ENCODE measurements at regions not wholly inside any gene's neighbourhood (a gene's known extent, or its start where the extent isn't known, plus 50 kb on each side); places are given as distances from the start of the nearest gene placed in this dataset.

DNA sequence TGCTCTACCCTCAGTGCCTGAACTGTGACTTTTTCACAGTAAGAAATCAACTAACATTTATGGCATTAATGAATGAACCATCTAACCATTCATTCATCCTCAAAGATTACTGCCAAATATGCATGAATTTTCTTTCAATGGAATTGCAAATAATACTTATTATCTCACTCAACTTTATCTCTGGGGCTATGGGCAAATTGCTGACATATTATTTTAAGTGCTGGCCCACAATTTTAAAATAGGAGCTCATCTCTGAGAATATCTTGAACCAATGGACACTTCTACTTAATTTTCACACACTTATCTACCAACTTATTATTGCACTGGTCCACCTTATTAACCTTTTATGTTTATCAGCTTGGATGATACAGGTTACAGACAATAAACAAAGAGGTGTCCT, 182.8 kb downstream of the RBM43 start:
- Histone ChIP-seq H4K20me1 (ENCODE audit: insufficient read depth, low read length) (no peaks in the 10 kb centered on the region), H3K4me2 (ENCODE audit: low read depth, low read length) (no peak overlapping the region), H3K9me2 (replicated peaks; ENCODE audit: insufficient read depth, low read length) (no peaks in the 10 kb centered on the region), H3K27ac (ENCODE audit: low read length) (no peak overlapping the region), H3K79me2 (ENCODE audit: low read length) (no peaks in the 10 kb centered on the region), H2AFZ (ENCODE audit: low read length) (no peak overlapping the region), H3K4me1 (ENCODE audit: low read length) (no peaks in the 10 kb centered on the region), H3K27me3 (replicated peaks; ENCODE audit: insufficient read depth, low read length) (no peaks in the 10 kb centered on the region), H3K9ac (ENCODE audit: low read length) (no peak overlapping the region), H3K4me3 (ENCODE audit: low read length) (no peak overlapping the region), H3K36me3 (replicated peaks; ENCODE audit: insufficient read depth, low read length) (no peaks in the 10 kb centered on the region), H3F3A (ENCODE audit: insufficient read depth, low read length) (no peaks in the 10 kb centered on the region), H3K9me3 (replicated peaks; ENCODE audit: insufficient read depth, low read length) (no peaks in the 10 kb centered on the region)
- no peak for DNase-seq
- TF ChIP-seq EZH2phosphoT487 (IDR thresholded peaks at IDR 0.05; ENCODE audit: low read length) (no peak), EZH2 (optimal IDR thresholded peaks at IDR 0.05; ENCODE audit: low read depth, low read length) (no peak)

DNA sequence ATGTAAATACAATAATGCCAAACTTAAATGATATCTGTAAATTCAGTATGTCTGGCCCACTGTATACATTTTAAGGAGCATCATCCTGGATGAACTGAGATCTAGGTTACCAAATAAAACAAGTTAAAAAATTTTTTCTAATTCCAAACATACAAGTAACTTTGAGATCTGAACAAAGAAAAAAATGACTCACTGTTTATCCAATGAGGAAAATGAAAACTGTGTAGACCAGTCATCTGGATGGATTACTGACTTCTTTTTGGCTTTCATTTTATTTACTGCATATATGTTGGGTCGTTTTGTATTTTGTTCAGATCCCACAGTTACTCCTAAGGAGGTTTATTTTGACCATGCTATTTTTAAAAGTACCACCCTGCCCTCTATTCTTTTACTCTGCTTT, 189.8 kb downstream of the RBM43 start:
- Histone ChIP-seq H3K4me1 (ENCODE audit: low read length) (no peaks in the 10 kb centered on the region), H3K9me2 (replicated peaks; ENCODE audit: insufficient read depth, low read length) (no peaks in the 10 kb centered on the region), H3K79me2 (ENCODE audit: low read length) (no peaks in the 10 kb centered on the region), H3F3A (ENCODE audit: insufficient read depth, low read length) (no peaks in the 10 kb centered on the region), H3K9me3 (replicated peaks; ENCODE audit: insufficient read depth, low read length) (no peaks in the 10 kb centered on the region), H3K27ac (ENCODE audit: low read length) (no peak overlapping the region), H3K9ac (ENCODE audit: low read length) (no peak overlapping the region), H3K4me3 (ENCODE audit: low read length) (no peak overlapping the region), H3K4me2 (ENCODE audit: low read depth, low read length) (no peak overlapping the region), H3K36me3 (replicated peaks; ENCODE audit: insufficient read depth, low read length) (no peaks in the 10 kb centered on the region), H2AFZ (ENCODE audit: low read length) (no peak overlapping the region), H4K20me1 (ENCODE audit: insufficient read depth, low read length) (no peaks in the 10 kb centered on the region), H3K27me3 (replicated peaks; ENCODE audit: insufficient read depth, low read length) (no peaks in the 10 kb centered on the region)
- no peak for DNase-seq
- no peak for TF ChIP-seq EZH2 (optimal IDR thresholded peaks at IDR 0.05; ENCODE audit: low read depth, low read length)
- no peak for TF ChIP-seq EZH2phosphoT487 (IDR thresholded peaks at IDR 0.05; ENCODE audit: low read length)
- TF ChIP-seq, protein P1, sequence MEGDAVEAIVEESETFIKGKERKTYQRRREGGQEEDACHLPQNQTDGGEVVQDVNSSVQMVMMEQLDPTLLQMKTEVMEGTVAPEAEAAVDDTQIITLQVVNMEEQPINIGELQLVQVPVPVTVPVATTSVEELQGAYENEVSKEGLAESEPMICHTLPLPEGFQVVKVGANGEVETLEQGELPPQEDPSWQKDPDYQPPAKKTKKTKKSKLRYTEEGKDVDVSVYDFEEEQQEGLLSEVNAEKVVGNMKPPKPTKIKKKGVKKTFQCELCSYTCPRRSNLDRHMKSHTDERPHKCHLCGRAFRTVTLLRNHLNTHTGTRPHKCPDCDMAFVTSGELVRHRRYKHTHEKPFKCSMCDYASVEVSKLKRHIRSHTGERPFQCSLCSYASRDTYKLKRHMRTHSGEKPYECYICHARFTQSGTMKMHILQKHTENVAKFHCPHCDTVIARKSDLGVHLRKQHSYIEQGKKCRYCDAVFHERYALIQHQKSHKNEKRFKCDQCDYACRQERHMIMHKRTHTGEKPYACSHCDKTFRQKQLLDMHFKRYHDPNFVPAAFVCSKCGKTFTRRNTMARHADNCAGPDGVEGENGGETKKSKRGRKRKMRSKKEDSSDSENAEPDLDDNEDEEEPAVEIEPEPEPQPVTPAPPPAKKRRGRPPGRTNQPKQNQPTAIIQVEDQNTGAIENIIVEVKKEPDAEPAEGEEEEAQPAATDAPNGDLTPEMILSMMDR (IDR thresholded peaks at IDR 0.05; ENCODE audit: low read length), result no peak

DNA sequence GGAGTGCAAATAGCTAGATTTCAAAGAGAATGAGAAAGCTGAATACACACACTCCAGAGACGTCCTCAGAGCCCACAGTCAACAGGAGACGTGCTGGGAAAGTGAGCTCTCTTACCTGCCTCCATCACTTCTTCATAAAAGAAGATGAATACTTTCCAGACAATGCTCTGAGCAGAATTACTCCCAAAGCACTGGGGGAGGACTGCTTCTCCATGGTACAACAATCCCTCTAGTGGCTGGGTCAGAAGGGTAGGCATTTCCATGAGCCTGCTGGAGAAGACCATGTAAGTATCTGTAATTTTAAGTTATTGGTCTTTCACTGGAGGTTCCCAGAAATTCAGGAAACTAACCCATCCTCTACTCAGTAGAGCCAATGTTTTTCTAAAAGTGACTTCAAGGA, 190.3 kb downstream of the RBM43 start:
- no peak for TF ChIP-seq EZH2phosphoT487 (IDR thresholded peaks at IDR 0.05; ENCODE audit: low read length)
- TF ChIP-seq EZH2 (optimal IDR thresholded peaks at IDR 0.05; ENCODE audit: low read depth, low read length), result no peak
- TF ChIP-seq, protein P1 (IDR thresholded peaks at IDR 0.05; ENCODE audit: low read length), result no peak
- Histone ChIP-seq H3K27ac (ENCODE audit: low read length) (no peak overlapping the region), H4K20me1 (ENCODE audit: insufficient read depth, low read length) (no peaks in the 10 kb centered on the region), H3K9ac (ENCODE audit: low read length) (no peak overlapping the region), H3K4me3 (ENCODE audit: low read length) (no peak overlapping the region), H3K27me3 (replicated peaks; ENCODE audit: insufficient read depth, low read length) (no peaks in the 10 kb centered on the region), H3F3A (ENCODE audit: insufficient read depth, low read length) (no peaks in the 10 kb centered on the region), H2AFZ (ENCODE audit: low read length) (no peak overlapping the region), H3K4me2 (ENCODE audit: low read depth, low read length) (no peak overlapping the region), H3K79me2 (ENCODE audit: low read length) (no peaks in the 10 kb centered on the region), H3K36me3 (replicated peaks; ENCODE audit: insufficient read depth, low read length) (no peaks in the 10 kb centered on the region), H3K4me1 (ENCODE audit: low read length) (no peaks in the 10 kb centered on the region), H3K9me3 (replicated peaks; ENCODE audit: insufficient read depth, low read length) (no peaks in the 10 kb centered on the region), H3K9me2 (replicated peaks; ENCODE audit: insufficient read depth, low read length) (no peaks in the 10 kb centered on the region)
- no peak for DNase-seq

DNA sequence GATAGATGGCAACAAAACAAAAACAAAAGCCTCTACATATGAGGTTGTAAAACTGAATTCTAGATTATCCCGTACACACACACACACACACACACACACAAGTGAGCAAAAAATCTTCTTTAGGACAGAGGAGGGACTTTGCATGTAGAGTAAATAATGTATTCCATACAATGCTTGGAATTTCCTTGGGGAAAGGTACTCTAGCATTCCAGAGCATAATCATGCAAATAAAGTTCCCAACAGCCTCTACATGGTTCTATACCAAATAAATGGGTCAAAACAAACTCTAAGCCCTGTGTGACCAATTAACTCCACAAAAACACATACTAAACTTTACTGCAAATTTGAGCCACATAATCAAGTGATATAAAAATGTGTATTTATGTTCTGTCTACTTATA, 191.4 kb downstream of the RBM43 start:
- TF ChIP-seq EZH2 (optimal IDR thresholded peaks at IDR 0.05; ENCODE audit: low read depth, low read length), result no peak
- TF ChIP-seq EZH2phosphoT487 (IDR thresholded peaks at IDR 0.05; ENCODE audit: low read length), result no peak
- TF ChIP-seq, protein P1 (IDR thresholded peaks at IDR 0.05; ENCODE audit: low read length), result no peak
- Histone ChIP-seq H4K20me1 (ENCODE audit: insufficient read depth, low read length) (no peaks in the 10 kb centered on the region), H3K27ac (ENCODE audit: low read length) (no peak overlapping the region), H3K79me2 (ENCODE audit: low read length) (no peaks in the 10 kb centered on the region), H3K9me2 (replicated peaks; ENCODE audit: insufficient read depth, low read length) (no peaks in the 10 kb centered on the region), H3K36me3 (replicated peaks; ENCODE audit: insufficient read depth, low read length) (no peaks in the 10 kb centered on the region), H3F3A (ENCODE audit: insufficient read depth, low read length) (no peaks in the 10 kb centered on the region), H3K4me1 (ENCODE audit: low read length) (no peaks in the 10 kb centered on the region), H3K9me3 (replicated peaks; ENCODE audit: insufficient read depth, low read length) (no peaks in the 10 kb centered on the region), H3K4me3 (ENCODE audit: low read length) (no peak overlapping the region), H2AFZ (ENCODE audit: low read length) (no peak overlapping the region), H3K4me2 (ENCODE audit: low read depth, low read length) (no peak overlapping the region), H3K27me3 (replicated peaks; ENCODE audit: insufficient read depth, low read length) (no peaks in the 10 kb centered on the region), H3K9ac (ENCODE audit: low read length) (no peak overlapping the region)
- DNase-seq, result no peak
